ENCODE measurements at regions not wholly inside any gene's neighbourhood (a gene's known extent, or its start where the extent isn't known, plus 50 kb on each side); places are given as distances from the start of the nearest gene placed in this dataset.

DNA sequence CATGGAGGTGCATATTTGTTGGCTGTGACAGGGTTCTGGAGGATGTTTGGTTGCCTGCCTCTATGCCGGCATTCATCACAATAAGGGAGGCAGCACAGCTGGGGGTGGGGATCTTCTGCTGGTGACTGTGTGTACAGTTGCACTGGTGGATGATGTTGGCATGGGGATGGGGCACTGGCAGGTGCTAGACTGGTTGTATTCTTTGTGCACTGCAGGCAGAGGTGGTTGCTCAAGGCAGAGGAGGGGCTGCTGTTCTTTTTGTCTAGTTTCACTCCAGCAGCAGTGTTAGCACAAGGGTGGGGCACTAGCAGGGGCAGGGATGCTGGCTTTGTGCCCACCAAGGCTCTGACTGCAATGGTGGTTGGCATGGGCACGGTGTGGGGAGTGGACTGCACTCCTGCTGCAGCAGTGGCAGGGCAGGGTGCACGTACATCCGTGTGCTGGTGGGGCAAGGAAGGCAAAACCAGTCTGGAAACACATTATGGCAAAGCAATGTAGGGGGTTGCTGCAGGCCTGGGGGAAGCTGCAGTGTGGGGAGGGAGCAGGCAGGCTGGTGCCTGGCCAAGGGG lies 69.3 kb downstream of the ISOC1 start:
- H3K9ac ChIP-seq (ENCODE audit: low read length) = no peak overlapping the region
- no TSS peak for BruUV-seq (replicated peaks)
- no peaks in the 10 kb centered on the region for H4K20me1 ChIP-seq (ENCODE audit: low read length)
- no peaks in the 10 kb centered on the region for H3K36me3 ChIP-seq (ENCODE audit: low read depth, low read length)
- H3K4me3 ChIP-seq (ENCODE audit: low read length) = no peak overlapping the region
- DNase-seq = no peak
- no peak for ATAC-seq
- H3F3A ChIP-seq (ENCODE audit: low read length, unreplicated experiment) = no peaks in the 10 kb centered on the region
- no peaks in the 10 kb centered on the region for H3K27me3 ChIP-seq (ENCODE audit: low read length)
- H3K4me1 ChIP-seq (ENCODE audit: insufficient read depth, low read length) = no peaks in the 10 kb centered on the region
- intact Hi-C loops (cut with micrococcal nuclease) = no loop called here
- no peak overlapping the region for H3K27ac ChIP-seq (ENCODE audit: low read length)
- H3K4me2 ChIP-seq (ENCODE audit: low read length) = no peak overlapping the region
- peaks cover 5% of the 10 kb centered on the region; the same call in 1 of the 2 replicates for H3K9me3 ChIP-seq (ENCODE audit: low read length)
- no peaks in the 10 kb centered on the region for H3K79me2 ChIP-seq (ENCODE audit: low read length)
- H3K9me2 ChIP-seq (replicated peaks; ENCODE audit: low read length) = no peaks in the 10 kb centered on the region; the same call in 1 of the 2 replicates
- TF ChIP-seq EZH2 (IDR thresholded peaks at IDR 0.05; ENCODE audit: low read length, unreplicated experiment) (no peak), EZH2phosphoT487 (IDR thresholded peaks at IDR 0.05; ENCODE audit: borderline replicate concordance, low read length) (no peak)
- ChIA-PET CTCF (no interaction called here), POLR2A (ENCODE audit: unreplicated experiment) (no interaction called here)
- H2AFZ ChIP-seq (ENCODE audit: low read length) = no peak overlapping the region

DNA sequence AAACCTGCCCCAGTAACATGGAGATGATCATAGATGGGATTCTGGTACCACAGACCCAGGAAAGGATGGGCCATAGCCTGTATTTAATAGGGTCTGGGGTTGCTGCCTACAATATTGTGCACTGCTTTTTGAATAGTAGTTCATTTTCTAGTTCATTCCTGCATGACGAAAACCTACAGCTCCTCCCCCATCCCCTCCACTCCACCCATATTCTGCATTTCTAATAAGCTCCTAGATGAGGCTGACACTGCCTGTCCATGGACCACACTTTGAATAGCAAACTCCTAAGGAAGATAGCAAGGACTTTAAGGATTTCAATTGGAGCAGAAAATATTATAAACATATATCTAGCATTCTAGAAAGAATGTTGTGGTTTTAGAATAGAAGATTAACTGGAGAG lies 75.5 kb downstream of the ISOC1 start:
- ChIA-PET POLR2A (ENCODE audit: unreplicated experiment) (no interaction called here), CTCF (no interaction called here)
- H2AFZ ChIP-seq (ENCODE audit: low read length) = no peak overlapping the region
- intact Hi-C loops (cut with micrococcal nuclease) = no loop called here
- no peak overlapping the region for H3K9ac ChIP-seq (ENCODE audit: low read length)
- no peaks in the 10 kb centered on the region for H3F3A ChIP-seq (ENCODE audit: low read length, unreplicated experiment)
- H3K79me2 ChIP-seq (ENCODE audit: low read length) = no peaks in the 10 kb centered on the region
- BruUV-seq (replicated peaks) = no TSS peak
- no peak overlapping the region for H3K27ac ChIP-seq (ENCODE audit: low read length)
- no peaks in the 10 kb centered on the region for H3K9me3 ChIP-seq (ENCODE audit: low read length)
- no peaks in the 10 kb centered on the region; the same call in 1 of the 2 replicates for H3K9me2 ChIP-seq (replicated peaks; ENCODE audit: low read length)
- H3K27me3 ChIP-seq (ENCODE audit: low read length) = peaks cover 7% of the 10 kb centered on the region; the same call in 1 of the 2 replicates
- TF ChIP-seq, protein P1, sequence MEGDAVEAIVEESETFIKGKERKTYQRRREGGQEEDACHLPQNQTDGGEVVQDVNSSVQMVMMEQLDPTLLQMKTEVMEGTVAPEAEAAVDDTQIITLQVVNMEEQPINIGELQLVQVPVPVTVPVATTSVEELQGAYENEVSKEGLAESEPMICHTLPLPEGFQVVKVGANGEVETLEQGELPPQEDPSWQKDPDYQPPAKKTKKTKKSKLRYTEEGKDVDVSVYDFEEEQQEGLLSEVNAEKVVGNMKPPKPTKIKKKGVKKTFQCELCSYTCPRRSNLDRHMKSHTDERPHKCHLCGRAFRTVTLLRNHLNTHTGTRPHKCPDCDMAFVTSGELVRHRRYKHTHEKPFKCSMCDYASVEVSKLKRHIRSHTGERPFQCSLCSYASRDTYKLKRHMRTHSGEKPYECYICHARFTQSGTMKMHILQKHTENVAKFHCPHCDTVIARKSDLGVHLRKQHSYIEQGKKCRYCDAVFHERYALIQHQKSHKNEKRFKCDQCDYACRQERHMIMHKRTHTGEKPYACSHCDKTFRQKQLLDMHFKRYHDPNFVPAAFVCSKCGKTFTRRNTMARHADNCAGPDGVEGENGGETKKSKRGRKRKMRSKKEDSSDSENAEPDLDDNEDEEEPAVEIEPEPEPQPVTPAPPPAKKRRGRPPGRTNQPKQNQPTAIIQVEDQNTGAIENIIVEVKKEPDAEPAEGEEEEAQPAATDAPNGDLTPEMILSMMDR (conservative IDR thresholded peaks at IDR 0.05; ENCODE audit: low read depth, low read length) = no peak
- TF ChIP-seq EZH2phosphoT487 (IDR thresholded peaks at IDR 0.05; ENCODE audit: borderline replicate concordance, low read length) = no peak
- no peak for TF ChIP-seq EZH2 (IDR thresholded peaks at IDR 0.05; ENCODE audit: low read length, unreplicated experiment)
- no peak overlapping the region for H3K4me3 ChIP-seq (ENCODE audit: low read length)
- no peaks in the 10 kb centered on the region for H4K20me1 ChIP-seq (ENCODE audit: low read length)
- no peak for ATAC-seq
- no peak for DNase-seq
- H3K36me3 ChIP-seq (ENCODE audit: low read depth, low read length) = no peaks in the 10 kb centered on the region
- no peak overlapping the region for H3K4me2 ChIP-seq (ENCODE audit: low read length)
- no peaks in the 10 kb centered on the region for H3K4me1 ChIP-seq (ENCODE audit: insufficient read depth, low read length)

GRCh38 chr5:129171194-129171944 lies 76.8 kb downstream of the ISOC1 start:
- Histone ChIP-seq H3K79me2 (ENCODE audit: low read length) (no peaks in the 10 kb centered on the region), H3K4me3 (ENCODE audit: low read length) (no peak overlapping the region), H3K4me2 (ENCODE audit: low read length) (no peak overlapping the region), H3K27ac (ENCODE audit: low read length) (no peak overlapping the region), H3F3A (ENCODE audit: low read length, unreplicated experiment) (no peaks in the 10 kb centered on the region), H3K9me2 (replicated peaks; ENCODE audit: low read length) (no peaks in the 10 kb centered on the region), H3K9ac (ENCODE audit: low read length) (no peak overlapping the region), H3K36me3 (ENCODE audit: low read depth, low read length) (no peaks in the 10 kb centered on the region), H3K4me1 (ENCODE audit: insufficient read depth, low read length) (no peaks in the 10 kb centered on the region), H3K27me3 (ENCODE audit: low read length) (peaks cover 7% of the 10 kb centered on the region; the same call in 1 of the 2 replicates), H3K9me3 (ENCODE audit: low read length) (no peaks in the 10 kb centered on the region), H4K20me1 (ENCODE audit: low read length) (no peaks in the 10 kb centered on the region), H2AFZ (ENCODE audit: low read length) (no peak overlapping the region)
- ChIA-PET CTCF (no interaction called here), POLR2A (ENCODE audit: unreplicated experiment) (no interaction called here)
- no peak for DNase-seq
- no peak for ATAC-seq
- no TSS peak for BruUV-seq (replicated peaks)
- intact Hi-C loops (cut with micrococcal nuclease) = no loop called here
- TF ChIP-seq EZH2phosphoT487 (IDR thresholded peaks at IDR 0.05; ENCODE audit: borderline replicate concordance, low read length) (no peak), EZH2 (IDR thresholded peaks at IDR 0.05; ENCODE audit: low read length, unreplicated experiment) (no peak)
- TF ChIP-seq, protein P1 (conservative IDR thresholded peaks at IDR 0.05; ENCODE audit: low read depth, low read length) = no peak
